GM13977 (cell line): ENCODE measurements at regions not wholly inside any gene's neighbourhood (a gene's known extent, or its start where the extent isn't known, plus 50 kb on each side); places are given as distances from the start of the nearest gene placed in this dataset.

Source experiments
- DNase-seq: peaks from one replicate; pipeline ENCODE4 v3.0.0; 2012; ENCODE audit warnings: low spot score
- in situ Hi-C: fragments of 300-500 bp; cut with MboI; formaldehyde crosslinking; loops from one replicate; pipeline ENCODE4 v1.12.0; 2022; ENCODE audit warnings: low sequenced_read_pairs, low pct_unique_long_range_greater_than_20kb, mixed read lengths, inconsistent platforms; ENCODE audit not compliant: unreplicated experiment
- TF ChIP-seq, protein P1 (sequence below): IDR thresholded peaks from 2 replicates; pipeline ENCODE4 v1.5.1; 2012; ENCODE audit warnings: mild to moderate bottlenecking, control low read depth; ENCODE audit not compliant: insufficient read depth; ENCODE audit errors: extremely low read depth, missing control alignments

DNA sequence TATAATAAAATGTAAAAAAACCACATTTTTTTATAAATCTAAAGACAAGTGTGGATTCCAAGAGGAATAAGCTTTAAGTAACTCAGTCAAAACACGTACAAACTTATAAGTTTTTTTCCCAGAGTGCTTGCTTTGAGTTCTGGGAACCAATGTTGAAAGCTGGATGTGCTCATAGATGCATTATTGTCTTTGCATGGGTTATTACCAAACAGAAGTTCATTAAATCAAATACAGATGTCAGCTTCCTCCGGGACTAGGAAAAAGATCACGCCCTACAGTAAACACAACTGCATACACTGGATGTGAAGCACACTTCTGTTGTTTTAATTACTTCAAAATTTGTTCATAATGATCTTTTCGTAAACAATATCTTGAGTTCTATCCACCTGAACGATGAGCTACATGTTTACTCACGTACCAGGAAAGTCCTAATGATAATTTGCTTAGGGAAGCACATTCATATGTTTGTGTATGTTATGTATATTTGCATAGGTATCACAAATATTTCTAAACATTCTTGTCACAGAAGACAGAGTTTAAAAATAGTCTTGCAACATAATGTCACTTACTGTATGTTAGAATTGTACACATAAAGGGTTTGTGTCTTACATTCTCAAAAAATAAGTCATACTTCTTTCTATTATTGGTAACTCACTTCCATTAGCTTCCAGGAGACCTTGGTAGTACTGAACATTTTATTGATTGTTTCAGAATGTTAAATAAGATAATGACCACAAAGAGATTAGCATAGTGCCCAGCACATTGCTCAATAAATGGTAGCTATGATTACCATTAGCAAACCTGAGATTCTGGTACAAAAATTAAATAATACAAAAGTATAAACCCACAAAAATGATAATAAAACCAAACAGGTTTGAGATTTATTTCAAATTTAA, 427.4 kb downstream of the CETN3 start:
- TF ChIP-seq, protein P1, sequence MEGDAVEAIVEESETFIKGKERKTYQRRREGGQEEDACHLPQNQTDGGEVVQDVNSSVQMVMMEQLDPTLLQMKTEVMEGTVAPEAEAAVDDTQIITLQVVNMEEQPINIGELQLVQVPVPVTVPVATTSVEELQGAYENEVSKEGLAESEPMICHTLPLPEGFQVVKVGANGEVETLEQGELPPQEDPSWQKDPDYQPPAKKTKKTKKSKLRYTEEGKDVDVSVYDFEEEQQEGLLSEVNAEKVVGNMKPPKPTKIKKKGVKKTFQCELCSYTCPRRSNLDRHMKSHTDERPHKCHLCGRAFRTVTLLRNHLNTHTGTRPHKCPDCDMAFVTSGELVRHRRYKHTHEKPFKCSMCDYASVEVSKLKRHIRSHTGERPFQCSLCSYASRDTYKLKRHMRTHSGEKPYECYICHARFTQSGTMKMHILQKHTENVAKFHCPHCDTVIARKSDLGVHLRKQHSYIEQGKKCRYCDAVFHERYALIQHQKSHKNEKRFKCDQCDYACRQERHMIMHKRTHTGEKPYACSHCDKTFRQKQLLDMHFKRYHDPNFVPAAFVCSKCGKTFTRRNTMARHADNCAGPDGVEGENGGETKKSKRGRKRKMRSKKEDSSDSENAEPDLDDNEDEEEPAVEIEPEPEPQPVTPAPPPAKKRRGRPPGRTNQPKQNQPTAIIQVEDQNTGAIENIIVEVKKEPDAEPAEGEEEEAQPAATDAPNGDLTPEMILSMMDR: no peak
- DNase-seq: no peak
- in situ Hi-C loops: no loop called here

DNA sequence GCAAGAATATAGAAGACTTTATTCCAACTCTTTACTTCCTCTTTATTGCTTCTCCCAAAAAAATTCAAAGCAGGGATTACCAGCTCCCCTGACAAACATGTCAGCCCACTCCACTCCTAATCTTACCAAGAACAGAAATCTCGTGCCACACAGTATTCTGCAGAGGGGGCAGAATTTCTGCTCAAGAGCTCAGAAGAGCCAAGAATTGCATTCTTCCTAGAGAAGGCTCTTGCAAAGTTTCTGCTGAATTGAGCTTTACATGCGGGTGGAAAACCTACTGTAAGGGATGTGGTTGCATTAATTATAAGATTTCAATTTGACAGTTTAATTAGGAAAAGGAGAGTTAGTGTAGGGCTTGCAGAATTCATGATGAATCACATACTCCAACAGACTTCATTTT, 428.5 kb downstream of the CETN3 start:
- in situ Hi-C loops: no loop called here
- TF ChIP-seq, protein P1: no peak
- DNase-seq: no peak

DNA sequence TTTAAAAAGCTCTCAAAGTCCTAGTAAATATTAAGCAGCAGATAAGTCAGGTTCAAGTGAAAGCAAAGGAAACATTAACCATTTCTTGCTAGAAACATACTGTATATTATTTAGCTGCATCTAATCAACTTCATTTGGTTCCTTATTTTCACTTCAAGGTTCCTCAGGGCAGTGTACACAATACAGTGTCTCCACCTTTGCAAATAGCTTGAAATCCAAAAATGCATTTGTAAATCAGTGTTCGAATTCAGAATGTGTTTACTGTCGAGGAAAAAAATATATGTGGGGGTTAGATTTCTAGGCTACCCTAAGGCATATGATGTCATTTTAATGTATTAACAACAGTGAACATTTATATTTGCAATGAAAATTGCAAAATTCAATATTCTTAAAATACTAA, 436.0 kb downstream of the CETN3 start:
- in situ Hi-C loops: no loop called here
- TF ChIP-seq, protein P1: no peak
- DNase-seq: no peak

DNA sequence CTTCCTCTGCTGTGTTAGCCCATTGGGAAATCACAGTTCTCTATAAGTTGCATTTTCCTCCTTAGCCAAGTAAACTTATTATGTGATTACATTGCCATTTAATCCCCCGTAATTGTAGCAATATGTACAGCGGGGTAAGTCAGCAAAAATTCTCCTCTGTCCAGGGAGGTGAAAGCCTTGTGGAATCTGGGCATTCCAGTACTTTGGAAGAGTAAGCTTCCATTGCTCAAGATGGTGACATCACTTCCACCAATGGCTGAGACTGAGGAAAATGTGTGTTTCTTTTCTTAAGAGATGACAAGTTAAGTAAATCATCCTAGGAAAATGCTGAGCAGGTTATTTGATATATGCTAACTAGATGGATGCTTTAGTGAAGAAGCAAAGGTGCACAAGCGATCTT, 436.7 kb downstream of the CETN3 start:
- DNase-seq: no peak
- in situ Hi-C loops: no loop called here
- TF ChIP-seq, protein P1: no peak

DNA sequence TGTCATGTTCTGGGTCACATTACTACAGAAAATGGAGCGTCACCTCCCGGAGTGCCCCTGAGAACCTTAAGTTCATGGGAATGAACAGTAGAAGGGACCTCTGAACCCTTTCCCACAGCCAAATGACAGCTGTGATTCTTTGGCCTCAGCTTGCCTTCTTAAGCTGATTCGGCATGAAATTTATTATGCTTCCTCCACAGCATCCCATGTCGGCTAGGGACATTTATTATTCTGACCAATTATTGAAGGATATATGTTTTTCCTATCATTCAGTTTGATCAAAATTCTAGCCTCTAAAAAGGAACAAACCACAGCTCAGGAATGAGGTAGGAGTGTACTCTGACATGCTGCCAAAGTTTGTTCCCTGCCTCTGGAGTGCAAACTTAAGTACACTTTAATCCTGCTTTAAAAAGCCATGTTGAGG, 440.6 kb downstream of the CETN3 start:
- TF ChIP-seq, protein P1: no peak
- in situ Hi-C loops: no loop called here
- DNase-seq: no peak

DNA sequence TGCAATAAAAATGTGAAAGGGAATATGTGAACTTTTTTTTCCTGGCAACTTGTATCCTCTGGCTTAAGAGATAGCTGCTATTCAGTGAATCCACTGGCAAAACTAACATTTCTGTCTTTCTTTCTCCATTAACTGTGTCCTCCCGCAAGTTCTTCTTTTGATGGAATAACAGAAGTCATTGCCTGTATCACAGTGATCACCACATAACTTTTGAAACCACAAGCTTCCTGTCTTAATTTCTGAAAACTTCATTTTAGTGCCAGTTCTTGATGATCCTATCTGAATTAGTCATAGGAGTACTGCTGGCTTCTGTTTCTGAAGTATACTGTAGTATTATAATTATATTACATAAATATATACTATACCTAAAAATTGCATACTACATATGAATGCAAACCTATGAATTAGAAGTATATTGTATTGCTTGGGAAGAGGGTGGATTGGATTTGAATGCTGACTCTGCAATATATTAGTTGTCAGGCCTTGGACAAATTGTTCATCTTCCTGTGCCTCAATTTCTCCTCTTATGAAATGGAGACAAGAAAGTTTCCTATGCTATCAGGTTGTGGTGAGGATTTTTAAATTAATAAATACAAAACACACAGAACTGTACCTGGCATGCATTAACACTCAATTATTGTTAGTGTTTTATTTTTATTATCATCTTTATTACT, 441.6 kb downstream of the CETN3 start:
- in situ Hi-C loops: no loop called here
- TF ChIP-seq, protein P1: no peak
- DNase-seq: no peak
